ENCODE measurements at regions not wholly inside any gene's neighbourhood (a gene's known extent, or its start where the extent isn't known, plus 50 kb on each side); places are given as distances from the start of the nearest gene placed in this dataset.

- intact Hi-C loops (cut with micrococcal nuclease), result no loop called here
- H3K4me1 Mint-ChIP-seq, result no peaks in the 10 kb centered on the region
- POLR2A ChIA-PET, result interaction anchor here (0.6 kb wide), 1 partner anchor 74 kb away, joined by 3 read pairs; no protein-coding TSS in a partner anchor
- Histone ChIP-seq H3K4me3 (ENCODE audit: control extremely low read depth in 1 of 5, extremely low read depth in 1 of 5, insufficient read depth in 1 of 5, low read depth in 2 of 5, low read length in 4 of 5) (no peak overlapping the region), H3K9ac (ENCODE audit: low read length) (no peak overlapping the region), H3K27me3 (replicated peaks in 1 of 4; ENCODE audit: control extremely low read depth in 1 of 4, control insufficient read depth in 3 of 4, insufficient read depth in 4 of 4, low read length in 3 of 4) (peaks cover 0 to 3% (median 0%) of the 10 kb centered on the region in 4 experiments), H3K4me1 (ENCODE audit: control insufficient read depth in 2 of 2, insufficient read depth in 2 of 2, low read length in 2 of 2) (no peaks in the 10 kb centered on the region), H3K9me3 (ENCODE audit: control extremely low read depth in 1 of 3, control insufficient read depth in 2 of 3, insufficient read depth in 1 of 3, low read length in 2 of 3) (no peaks in the 10 kb centered on the region), H2AFZ (ENCODE audit: insufficient read depth, low read depth, low read length, poor library complexity, severe bottlenecking) (no peak overlapping the region), H3K27ac (ENCODE audit: low read length in 2 of 2) (no peak overlapping the region), H3K4me2 (replicated peaks; ENCODE audit: low read depth, low read length, poor library complexity, severe bottlenecking) (no peak overlapping the region), H3K79me2 (ENCODE audit: control insufficient read depth, insufficient read depth, low read length) (no peaks in the 10 kb centered on the region), H4K20me1 (ENCODE audit: control insufficient read depth, insufficient read depth, low read length, poor library complexity, severe bottlenecking) (no peaks in the 10 kb centered on the region), H3K36me3 (replicated peaks in 1 of 2; ENCODE audit: control extremely low read depth in 1 of 2, control insufficient read depth in 1 of 2, extremely low read depth in 1 of 2, insufficient read depth in 2 of 2, low read length in 1 of 2) (no peaks in the 10 kb centered on the region)
- no peak overlapping the region for H3K4me3 Mint-ChIP-seq
- DNase-seq, result no peak
- H3K9me3 Mint-ChIP-seq (ENCODE audit: insufficient read depth), result no peaks in the 10 kb centered on the region
- no peak for ATAC-seq (ENCODE audit: low read depth)
- no peaks in the 10 kb centered on the region for H3K27me3 Mint-ChIP-seq
- TF ChIP-seq CTCF (IDR thresholded peaks at IDR 0.05) (no peak), EZH2 (IDR thresholded peaks at IDR 0.05; ENCODE audit: borderline replicate concordance, insufficient read depth, low read depth, low read length, poor library complexity, severe bottlenecking) (no peak)
- CTCF ChIA-PET, result no interaction called here
- no CpG with 5 or more reads among the region's 2 CpGs for WGBS (ENCODE audit: insufficient coverage)
- no peak overlapping the region for H3K27ac Mint-ChIP-seq
Observed at GRCh38 chr13:33435207-33435606, 149.7 kb upstream of the STARD13 start.

- Histone ChIP-seq H3K4me2 (replicated peaks; ENCODE audit: low read depth, low read length, poor library complexity, severe bottlenecking) (no peak overlapping the region), H3K27me3 (replicated peaks in 1 of 4; ENCODE audit: control extremely low read depth in 1 of 4, control insufficient read depth in 3 of 4, insufficient read depth in 4 of 4, low read length in 3 of 4) (peaks cover 0 to 3% (median 0%) of the 10 kb centered on the region in 4 experiments), H3K4me3 (ENCODE audit: control extremely low read depth in 1 of 5, extremely low read depth in 1 of 5, insufficient read depth in 1 of 5, low read depth in 2 of 5, low read length in 4 of 5) (no peak overlapping the region), H4K20me1 (ENCODE audit: control insufficient read depth, insufficient read depth, low read length, poor library complexity, severe bottlenecking) (no peaks in the 10 kb centered on the region), H3K4me1 (ENCODE audit: control insufficient read depth in 2 of 2, insufficient read depth in 2 of 2, low read length in 2 of 2) (no peaks in the 10 kb centered on the region), H3K9me3 (ENCODE audit: control extremely low read depth in 1 of 3, control insufficient read depth in 2 of 3, insufficient read depth in 1 of 3, low read length in 2 of 3) (no peaks in the 10 kb centered on the region), H3K36me3 (replicated peaks in 1 of 2; ENCODE audit: control extremely low read depth in 1 of 2, control insufficient read depth in 1 of 2, extremely low read depth in 1 of 2, insufficient read depth in 2 of 2, low read length in 1 of 2) (no peaks in the 10 kb centered on the region), H3K79me2 (ENCODE audit: control insufficient read depth, insufficient read depth, low read length) (no peaks in the 10 kb centered on the region), H3K9ac (ENCODE audit: low read length) (no peak overlapping the region), H3K27ac (ENCODE audit: low read length in 2 of 2) (no peak overlapping the region), H2AFZ (ENCODE audit: insufficient read depth, low read depth, low read length, poor library complexity, severe bottlenecking) (no peak overlapping the region)
- ATAC-seq (ENCODE audit: low read depth), result no peak
- no peaks in the 10 kb centered on the region for H3K4me1 Mint-ChIP-seq
- no peak for TF ChIP-seq EZH2 (IDR thresholded peaks at IDR 0.05; ENCODE audit: borderline replicate concordance, insufficient read depth, low read depth, low read length, poor library complexity, severe bottlenecking)
- TF ChIP-seq CTCF (IDR thresholded peaks at IDR 0.05), result no peak
- ChIA-PET CTCF (no interaction called here), POLR2A (no interaction called here)
- no peak overlapping the region for H3K4me3 Mint-ChIP-seq
- intact Hi-C loops (cut with micrococcal nuclease), result no loop called here
- H3K27me3 Mint-ChIP-seq, result no peaks in the 10 kb centered on the region
- WGBS (ENCODE audit: insufficient coverage), result no CpG with 5 or more reads among the region's 2 CpGs
- H3K27ac Mint-ChIP-seq, result no peak overlapping the region
- DNase-seq, result no peak
- no peaks in the 10 kb centered on the region for H3K9me3 Mint-ChIP-seq (ENCODE audit: insufficient read depth)
Observed at GRCh38 chr13:33438918-33439317, 153.4 kb upstream of the STARD13 start.

All from B cell (primary cell).